ENCODE measurements at regions not wholly inside any gene's neighbourhood (a gene's known extent, or its start where the extent isn't known, plus 50 kb on each side); places are given as distances from the start of the nearest gene placed in this dataset.

DNA sequence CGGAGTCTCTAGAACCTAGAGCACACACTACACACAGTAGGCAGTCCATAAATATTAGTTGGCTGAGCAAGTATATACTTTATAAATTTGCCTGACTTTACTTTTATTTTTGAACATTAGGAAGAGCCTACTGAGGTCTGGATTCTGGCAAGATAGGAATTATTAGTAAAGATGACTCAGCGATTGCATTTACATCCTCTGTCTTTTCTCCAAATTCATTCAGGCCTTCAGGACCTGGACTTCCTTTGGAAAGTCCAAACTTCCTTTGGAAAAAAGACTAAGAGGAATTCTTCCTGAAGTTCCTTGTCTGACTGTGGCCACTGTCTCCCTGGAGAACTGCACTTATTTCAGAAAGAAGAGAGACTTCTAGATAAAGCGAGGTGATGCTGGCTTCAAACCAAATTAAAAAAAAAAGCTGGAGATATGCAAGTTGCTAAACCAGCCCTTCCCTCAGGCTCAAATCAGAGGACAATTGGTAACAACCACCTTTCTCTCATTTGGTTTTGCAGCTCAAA is 251.3 kb downstream of the GAS1 start:
- no peak for DNase-seq (ENCODE audit: low read depth in 2 of 2)

DNA sequence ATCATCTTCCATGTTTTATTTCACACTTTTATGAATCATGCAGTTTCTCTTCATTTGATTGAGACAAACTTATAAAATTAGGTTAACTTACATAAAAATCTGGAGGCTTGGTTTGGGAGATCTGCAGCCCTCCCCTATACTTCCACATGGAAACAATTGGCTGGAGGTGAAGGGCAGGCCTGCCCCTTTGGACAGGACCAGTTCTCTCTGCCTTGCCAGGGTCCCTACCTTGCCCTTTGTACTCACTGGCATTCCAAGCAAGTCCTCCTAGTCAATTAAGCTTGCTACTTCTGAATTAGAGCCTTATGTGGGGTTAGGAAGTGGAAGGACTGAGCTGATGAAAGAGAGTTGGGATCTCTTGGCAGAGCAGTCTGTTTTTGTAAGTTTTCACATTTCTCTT is 257.3 kb downstream of the GAS1 start:
- no peak for DNase-seq (ENCODE audit: low read depth in 2 of 2)

DNA sequence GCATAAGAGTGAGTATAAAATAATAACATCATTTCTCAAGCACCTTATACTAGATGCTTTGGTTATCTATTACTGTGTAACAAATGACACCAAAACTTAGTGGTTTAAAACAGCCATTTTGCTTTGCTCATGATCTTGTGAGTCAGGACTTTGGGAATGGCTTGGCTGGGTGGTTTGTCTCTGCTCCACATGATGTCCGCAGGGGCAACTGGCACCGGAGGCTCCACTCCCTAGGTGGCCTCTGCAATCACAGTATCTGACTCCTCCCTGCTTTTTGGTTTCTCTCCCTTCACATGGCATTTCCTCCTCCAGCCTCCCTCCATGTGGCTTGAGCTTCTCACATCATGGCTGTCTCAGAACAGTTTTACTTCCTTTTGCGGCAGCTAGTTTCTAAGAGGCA is 259.5 kb downstream of the GAS1 start:
- no peak for DNase-seq (ENCODE audit: low read depth in 2 of 2)

- no peak for DNase-seq (ENCODE audit: low read depth in 2 of 2)
These were observed 261.8 kb downstream of the GAS1 start for GRCh38 chr9:86685556-86685955.

- no peak for DNase-seq (ENCODE audit: low read depth in 2 of 2)
These were observed 263.2 kb downstream of the GAS1 start for GRCh38 chr9:86684148-86684547.

DNA sequence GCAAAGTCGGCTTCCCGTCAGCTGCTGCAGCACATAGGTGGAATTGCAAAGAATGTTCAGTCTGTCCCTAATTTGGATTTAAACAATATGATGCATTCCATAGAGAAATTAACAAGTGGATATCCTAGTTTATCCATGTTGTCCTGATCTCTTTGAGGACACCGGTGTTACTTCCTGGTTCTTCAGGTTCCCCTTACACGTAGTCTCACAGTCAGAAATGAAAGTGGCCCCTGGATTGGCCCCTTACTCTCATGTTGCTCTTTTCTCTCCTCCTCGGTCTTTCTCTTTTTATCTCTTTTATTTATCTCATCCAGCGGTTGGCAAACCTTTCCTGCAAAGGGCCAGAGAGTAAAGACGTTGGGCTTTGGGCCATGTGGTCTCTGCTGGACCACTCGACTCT is 265.1 kb downstream of the GAS1 start:
- DNase-seq (ENCODE audit: low read depth in 2 of 2): no peak

- no peak for DNase-seq (ENCODE audit: low read depth in 2 of 2)
These were observed 267.4 kb downstream of the GAS1 start for GRCh38 chr9:86679909-86680308.

DNA sequence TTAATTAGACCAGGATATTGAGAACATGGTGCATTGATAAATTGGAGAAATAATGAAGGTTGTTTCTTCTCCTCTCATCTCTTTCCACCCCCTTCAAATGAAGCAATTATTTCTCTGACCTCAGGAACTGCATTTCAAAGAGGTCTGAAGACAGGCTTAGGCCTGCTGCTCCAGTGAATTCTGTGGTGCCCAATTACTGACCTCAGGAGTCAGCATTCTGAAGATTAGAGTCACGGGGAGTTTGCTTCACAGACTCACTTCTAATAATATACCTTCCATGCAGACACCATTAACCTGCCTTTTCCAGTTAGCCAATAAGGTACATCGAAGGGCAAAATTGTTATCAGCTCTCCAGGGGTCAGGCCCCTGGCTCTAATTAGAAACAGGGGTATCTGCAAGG is 270.9 kb downstream of the GAS1 start:
- DNase-seq (ENCODE audit: low read depth in 2 of 2): no peak

- no peak for DNase-seq (ENCODE audit: low read depth in 2 of 2)
These were observed 271.5 kb downstream of the GAS1 start for GRCh38 chr9:86675805-86676204.

- no peak for DNase-seq (ENCODE audit: low read depth in 2 of 2)
These were observed 272.8 kb downstream of the GAS1 start for GRCh38 chr9:86674487-86674886.

GRCh38 chr9:86672966-86673365 is 274.3 kb downstream of the GAS1 start:
- no peak for DNase-seq (ENCODE audit: low read depth in 2 of 2)

- DNase-seq (ENCODE audit: low read depth in 2 of 2): no peak
These were observed 275.0 kb downstream of the GAS1 start for GRCh38 chr9:86672301-86672700.

- no peak for DNase-seq (ENCODE audit: low read depth in 2 of 2)
These were observed 276.3 kb downstream of the GAS1 start for GRCh38 chr9:86671018-86671417.

DNA sequence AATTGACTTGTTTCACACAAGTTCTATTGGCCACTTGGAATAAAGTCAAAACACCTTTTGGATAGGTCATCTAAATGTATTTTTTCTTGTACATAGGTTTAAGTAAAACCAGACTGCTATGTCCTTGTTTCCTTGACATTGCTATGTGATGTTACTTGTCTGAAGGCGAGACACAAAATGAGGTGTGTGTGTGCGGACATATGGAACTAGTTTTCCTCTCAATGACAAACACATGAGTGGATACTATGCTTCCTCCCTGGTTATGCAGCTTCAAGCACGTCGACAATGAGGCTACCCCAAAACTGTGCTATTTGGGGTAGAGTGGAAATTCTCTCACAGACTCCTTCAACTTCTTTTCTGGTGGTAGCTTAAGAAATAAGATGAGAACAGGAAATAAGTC is 276.8 kb downstream of the GAS1 start:
- no peak for DNase-seq (ENCODE audit: low read depth in 2 of 2)

DNA sequence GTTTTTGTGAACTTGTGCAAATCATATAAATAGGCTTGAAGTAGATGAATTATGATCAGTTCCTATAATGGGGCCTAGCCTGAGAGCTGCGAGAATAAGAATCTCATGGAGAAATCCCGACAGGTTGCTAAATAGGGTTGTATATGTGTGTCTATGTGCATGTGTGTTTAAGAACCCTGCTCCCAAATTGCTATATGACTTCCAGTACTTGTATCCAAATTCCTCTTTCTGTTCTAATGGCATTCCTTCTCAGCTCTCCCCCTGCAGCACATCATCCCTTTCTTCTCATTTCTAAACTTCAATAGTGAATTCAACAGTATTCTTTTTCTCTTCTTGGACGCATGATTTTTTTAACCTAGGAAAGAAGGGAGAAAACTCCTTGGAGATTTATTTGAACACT is 277.2 kb downstream of the GAS1 start:
- DNase-seq (ENCODE audit: low read depth in 2 of 2): no peak

DNA sequence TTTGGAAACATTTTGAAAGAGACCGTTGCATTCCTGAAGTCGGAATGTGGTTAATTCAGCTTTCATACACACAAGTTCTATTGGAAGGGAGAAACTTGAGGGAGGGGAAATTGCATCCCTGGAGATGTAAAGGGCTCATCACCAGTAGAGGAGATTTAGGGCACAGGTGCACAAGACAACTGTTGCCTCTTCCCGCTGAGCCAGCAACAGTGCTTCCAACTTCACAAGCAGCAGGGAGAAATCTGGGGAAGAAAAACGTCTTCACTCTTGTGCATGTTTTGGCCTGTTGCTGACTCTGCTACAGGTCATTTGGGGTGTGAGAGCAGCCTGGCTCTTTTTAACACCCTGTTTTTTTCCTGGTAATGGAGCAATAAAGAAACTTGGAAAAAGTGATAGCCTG is 277.9 kb downstream of the GAS1 start:
- no peak for DNase-seq (ENCODE audit: low read depth in 2 of 2)

- DNase-seq (ENCODE audit: low read depth in 2 of 2): no peak
These were observed 278.8 kb downstream of the GAS1 start for GRCh38 chr9:86668488-86668887.

GRCh38 chr9:86667307-86667706 is 280.0 kb downstream of the GAS1 start:
- no peak for DNase-seq (ENCODE audit: low read depth in 2 of 2)

DNA sequence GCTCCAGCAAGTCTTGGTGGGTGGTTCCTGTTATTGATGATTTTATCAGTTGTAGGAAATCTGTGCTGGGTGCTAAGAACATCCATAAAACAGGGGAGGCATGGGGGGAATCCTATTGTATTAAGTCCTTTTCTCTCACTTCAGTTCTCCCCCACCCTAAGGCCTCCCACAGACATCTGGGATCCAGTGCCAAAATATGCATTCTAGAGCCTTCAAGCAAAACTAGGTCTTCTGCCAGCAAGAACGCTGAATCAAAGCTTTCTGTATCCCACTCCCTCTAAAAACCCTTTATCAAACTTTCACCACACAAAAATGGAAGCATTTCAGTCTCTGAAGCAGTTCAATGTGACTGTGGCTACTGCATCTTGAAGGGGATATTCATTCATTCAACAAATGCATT is 281.9 kb downstream of the GAS1 start:
- no peak for DNase-seq (ENCODE audit: low read depth in 2 of 2)

- no peak for DNase-seq (ENCODE audit: low read depth in 2 of 2)
These were observed 282.7 kb downstream of the GAS1 start for GRCh38 chr9:86664603-86665002.

DNA sequence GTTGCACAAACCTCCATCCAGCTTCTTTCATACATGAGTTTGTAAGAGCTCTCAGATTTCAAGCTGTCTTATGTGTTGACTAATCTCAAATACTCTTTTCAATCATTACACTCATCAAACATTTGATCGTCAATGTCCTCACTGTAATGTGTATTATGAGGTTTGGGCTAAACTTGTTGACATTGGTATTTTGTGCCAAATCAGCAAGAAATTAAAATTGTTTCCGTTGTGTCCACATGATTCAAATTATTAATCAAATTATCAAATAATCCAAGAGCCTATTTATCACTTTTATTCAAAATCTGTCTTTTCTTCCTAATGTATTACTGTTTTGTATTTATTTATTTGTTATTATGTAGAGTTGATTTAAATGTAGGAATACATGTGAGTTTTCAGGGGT is 283.4 kb downstream of the GAS1 start:
- no peak for DNase-seq (ENCODE audit: low read depth in 2 of 2)

GRCh38 chr9:86662890-86663468 is 284.3 kb downstream of the GAS1 start:
- no peak for DNase-seq (ENCODE audit: low read depth in 2 of 2)

GRCh38 chr9:86660146-86660943 is 287.0 kb downstream of the GAS1 start:
- DNase-seq (ENCODE audit: low read depth in 2 of 2): peak in 1 of 2 experiments; percentile 6

Measured in stimulated activated CD4-positive, alpha-beta T cell treated with anti-CD3 and anti-CD28 coated beads, Interleukin-12 subunit alpha, Interleukin-12 subunit beta, amount 100 ng/mL, for 24 hours (primary cell).